HG03457 (cell line): ENCODE measurements at regions not wholly inside any gene's neighbourhood (a gene's known extent, or its start where the extent isn't known, plus 50 kb on each side); places are given as distances from the start of the nearest gene placed in this dataset.

Experiments
- ATAC-seq: cut with Tn5 transposase; IDR thresholded peaks from one replicate; pipeline ENCODE4 v1.9.1; 2021; ENCODE audit warnings: moderate number of reproducible peaks; ENCODE audit not compliant: unreplicated experiment

GRCh38 chr13:89628567-89628966, 1718.9 kb upstream of the MIR17HG start:
- ATAC-seq: no peak

DNA sequence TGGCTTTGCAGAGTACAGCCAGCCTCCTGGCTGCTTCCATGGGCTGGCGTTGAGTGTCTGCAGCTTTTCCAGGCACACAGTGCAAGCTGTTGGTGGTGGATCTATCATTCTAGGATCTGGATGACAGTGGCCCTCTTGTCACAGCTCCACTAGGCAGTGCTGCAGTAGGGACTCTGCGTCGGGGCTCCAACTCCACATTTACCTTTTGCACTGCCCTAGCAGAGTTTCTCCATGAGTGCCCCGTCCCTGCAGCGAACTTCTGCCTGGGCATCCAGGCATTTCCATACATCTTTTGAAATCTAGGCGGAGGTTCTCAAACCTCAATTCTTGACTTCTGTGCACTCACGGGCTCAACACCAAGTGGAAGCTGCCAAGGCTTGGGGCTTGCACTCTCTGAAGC, 1697.3 kb upstream of the MIR17HG start:
- ATAC-seq: no peak

GRCh38 chr13:89660752-89661151, 1686.7 kb upstream of the MIR17HG start:
- no peak for ATAC-seq

DNA sequence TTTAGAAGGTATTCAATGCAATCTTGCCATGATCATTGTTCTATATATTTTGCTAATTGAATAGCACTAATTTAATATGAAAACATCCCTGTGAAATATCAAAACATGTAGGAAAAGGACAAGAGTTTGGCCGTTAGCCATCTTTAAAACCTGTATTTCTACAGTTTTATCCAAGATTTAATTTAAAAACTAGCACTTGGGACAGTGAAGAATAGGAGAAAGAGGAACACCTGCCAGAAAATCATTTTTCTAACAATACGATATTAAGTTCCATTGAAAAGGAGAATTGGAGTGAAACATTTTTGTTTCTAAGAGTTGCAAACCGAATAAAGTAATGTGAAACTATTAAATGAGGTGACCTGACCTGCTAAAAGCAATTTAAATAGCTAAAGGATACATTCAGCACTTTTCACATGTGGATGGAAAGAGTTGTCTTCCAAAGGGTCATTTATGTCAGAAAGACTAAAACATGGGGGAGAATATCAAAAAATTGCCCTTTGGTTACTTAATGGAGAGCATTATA, 1673.6 kb upstream of the MIR17HG start:
- ATAC-seq: no peak

DNA sequence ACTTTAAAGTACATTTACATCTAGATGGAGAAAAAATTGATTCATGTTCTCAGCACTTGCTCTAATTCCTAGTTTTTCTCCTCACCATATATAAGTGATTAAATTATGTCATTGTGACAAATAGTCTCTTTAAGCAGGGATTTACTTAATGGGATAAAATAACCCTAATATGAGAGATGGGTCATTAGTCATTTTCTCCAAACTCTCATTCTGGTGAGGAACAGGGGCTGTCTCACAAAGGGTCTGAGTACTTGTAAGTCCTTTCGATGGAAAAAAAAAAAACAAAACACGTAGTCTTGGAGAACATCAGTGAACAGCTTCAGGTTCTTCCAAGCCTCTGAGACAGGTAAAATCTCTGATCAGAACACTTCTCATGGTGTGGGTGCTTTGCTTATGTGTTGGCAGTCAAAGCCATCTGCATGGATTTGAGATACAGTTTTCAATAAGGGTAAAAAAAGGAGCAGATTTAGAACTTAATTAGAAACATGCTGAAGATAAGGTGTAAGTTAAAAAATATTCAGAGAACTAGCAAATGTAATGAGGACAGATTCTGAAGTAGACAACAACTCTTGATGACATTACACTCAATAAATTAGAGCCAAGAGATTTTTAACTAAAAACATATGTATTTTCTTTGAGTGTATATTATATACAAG, 1668.9 kb upstream of the MIR17HG start:
- ATAC-seq: no peak

- ATAC-seq: no peak
These were observed 1662.6 kb upstream of the MIR17HG start for GRCh38 chr13:89684896-89685295.

GRCh38 chr13:89686171-89686570, 1661.3 kb upstream of the MIR17HG start:
- no peak for ATAC-seq

- ATAC-seq: no peak
These were observed 1660.4 kb upstream of the MIR17HG start for GRCh38 chr13:89687066-89687465.

- ATAC-seq: no peak
These were observed 1658.6 kb upstream of the MIR17HG start for GRCh38 chr13:89688918-89689317.

DNA sequence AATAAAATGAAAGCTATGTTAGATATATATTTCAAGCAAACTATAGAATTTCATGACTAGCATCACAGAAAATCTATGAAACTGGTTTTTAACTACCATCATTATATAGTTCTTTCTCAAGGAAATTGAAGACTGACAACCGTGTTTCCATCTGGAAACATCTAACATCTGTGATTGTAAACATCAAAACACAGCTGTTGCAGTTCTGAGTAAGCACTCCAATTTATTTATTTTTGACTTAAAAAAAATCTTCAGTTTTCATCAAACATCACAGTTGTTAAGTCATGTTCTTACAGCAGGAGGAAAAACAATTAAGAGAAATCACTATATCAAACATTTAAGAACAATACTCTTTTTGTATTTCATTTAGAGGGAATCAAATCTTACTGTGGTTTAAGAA, 1653.0 kb upstream of the MIR17HG start:
- ATAC-seq: no peak

GRCh38 chr13:89695343-89696257, 1651.9 kb upstream of the MIR17HG start:
- no peak for ATAC-seq

GRCh38 chr13:89701913-89702312, 1645.6 kb upstream of the MIR17HG start:
- ATAC-seq: no peak

GRCh38 chr13:89704040-89704439, 1643.4 kb upstream of the MIR17HG start:
- ATAC-seq: no peak

DNA sequence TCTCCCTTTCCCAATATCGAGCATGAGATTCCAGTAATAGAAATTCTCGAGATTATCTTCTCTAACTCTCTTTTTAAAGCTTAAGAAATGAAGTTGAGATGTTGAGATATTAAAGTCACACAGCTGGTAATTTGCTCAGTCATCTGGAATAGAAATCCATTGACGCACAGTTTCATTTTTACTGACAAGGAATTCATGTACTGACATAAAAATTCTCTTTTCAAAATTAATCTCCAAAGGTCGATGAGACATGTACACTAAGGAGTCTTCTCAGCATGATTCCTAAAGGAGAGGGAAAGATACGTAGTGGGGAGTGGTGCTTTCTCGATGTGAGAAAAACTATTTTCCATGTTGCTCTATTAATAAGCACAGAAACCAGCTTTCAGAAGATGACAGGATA, 1639.5 kb upstream of the MIR17HG start:
- no peak for ATAC-seq

DNA sequence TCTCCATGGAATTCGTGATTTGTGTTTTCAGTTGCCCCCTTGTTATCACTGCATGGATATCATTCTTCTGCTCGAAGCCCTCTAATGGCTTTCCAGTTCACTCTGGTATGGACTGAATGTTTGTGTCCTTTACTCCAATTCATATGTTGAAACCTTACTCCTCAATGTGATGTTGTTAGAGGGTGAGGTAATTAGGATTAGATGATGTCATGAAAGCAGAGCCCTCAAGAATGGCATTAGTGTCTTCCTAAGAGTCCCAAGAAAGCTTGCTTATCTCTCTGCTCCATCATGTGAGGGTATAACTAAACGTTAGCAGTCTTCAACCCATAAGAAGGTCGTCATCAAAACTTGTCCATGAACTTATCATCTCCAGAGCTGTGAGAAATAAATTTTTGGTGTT, 1626.3 kb upstream of the MIR17HG start:
- no peak for ATAC-seq

DNA sequence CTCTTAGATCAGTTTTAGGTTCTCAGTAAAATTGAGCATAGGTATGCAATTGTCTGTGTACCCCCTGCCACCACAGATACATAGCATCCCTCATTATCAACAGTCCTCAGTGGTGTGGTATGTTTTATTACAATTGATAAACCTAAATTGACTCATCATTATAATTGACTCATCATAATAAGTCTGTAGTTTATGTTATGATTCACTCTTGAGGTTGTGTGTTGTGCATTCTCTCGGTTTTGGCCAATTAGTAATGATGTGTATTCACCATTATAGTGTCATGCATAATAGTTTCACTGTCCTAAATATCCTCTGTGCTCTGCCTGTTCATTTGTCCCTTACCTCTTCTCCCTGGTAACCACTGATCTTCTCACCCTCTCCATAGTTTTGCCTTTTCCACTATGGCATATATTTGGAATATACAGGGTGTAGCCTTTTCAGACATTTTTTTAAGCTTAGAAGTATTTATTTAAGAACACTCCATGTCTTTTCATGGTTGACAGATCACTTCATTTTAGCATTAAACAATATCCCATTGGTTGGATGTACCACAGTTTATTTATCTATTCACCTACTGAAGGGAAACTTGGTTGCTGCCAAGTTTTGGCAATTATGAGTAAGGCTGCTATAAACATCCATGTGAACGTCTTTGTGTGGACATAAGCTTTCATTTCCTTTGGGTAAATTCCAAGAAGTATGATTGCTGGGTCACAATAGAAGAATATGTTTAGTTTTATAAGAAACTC, 1620.6 kb upstream of the MIR17HG start:
- no peak for ATAC-seq

- ATAC-seq: no peak
These were observed 1613.7 kb upstream of the MIR17HG start for GRCh38 chr13:89733829-89734228.

GRCh38 chr13:89737051-89737450, 1610.4 kb upstream of the MIR17HG start:
- no peak for ATAC-seq

DNA sequence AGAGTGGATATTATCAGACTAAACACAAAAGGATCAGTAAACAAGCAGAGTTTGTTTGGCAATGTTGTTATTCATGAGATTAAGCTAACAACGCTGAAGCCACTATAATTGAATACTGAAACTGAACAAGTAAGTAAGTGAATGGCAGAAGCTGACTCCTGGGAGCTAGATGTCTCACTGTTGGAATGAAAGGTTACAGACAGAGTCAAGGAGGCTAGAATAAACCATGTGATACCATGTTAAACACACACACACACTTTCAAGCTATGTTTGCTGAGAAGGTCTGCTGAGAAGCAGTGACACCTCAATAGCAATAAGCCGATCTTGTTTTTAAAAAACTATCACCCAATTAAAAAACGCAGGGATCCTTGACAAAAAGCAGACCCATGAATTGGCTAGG, 1609.4 kb upstream of the MIR17HG start:
- ATAC-seq: no peak

GRCh38 chr13:89740994-89741685, 1606.3 kb upstream of the MIR17HG start:
- ATAC-seq: no peak

DNA sequence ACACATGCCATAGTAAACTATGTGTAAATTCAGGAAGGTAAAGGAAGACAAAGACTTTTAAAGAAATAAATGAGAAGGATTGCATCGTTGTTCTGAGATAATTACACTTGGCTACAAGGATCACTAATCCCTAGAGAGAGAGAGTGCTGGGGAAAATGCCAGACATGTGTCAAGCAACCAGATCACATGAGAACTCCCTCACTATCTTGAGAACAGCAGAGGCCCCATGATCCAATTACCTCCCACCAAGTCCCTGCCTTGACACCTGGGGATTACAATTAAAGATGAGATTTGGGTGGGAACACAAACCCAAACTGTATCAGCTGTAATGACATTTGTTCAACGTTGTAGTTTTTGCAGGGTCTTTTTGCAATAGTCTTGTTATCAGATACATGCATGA, 1600.9 kb upstream of the MIR17HG start:
- ATAC-seq: no peak
